GM12891 (cell line): ENCODE measurements at regions not wholly inside any gene's neighbourhood (a gene's known extent, or its start where the extent isn't known, plus 50 kb on each side); places are given as distances from the start of the nearest gene placed in this dataset.

Experiments
- DNase-seq: peaks from one replicate; pipeline ENCODE4 v3.0.0; 2011; ENCODE audit warnings: low spot score; ENCODE audit not compliant: insufficient read length
- FAIRE-seq: peaks from 2 replicates; lab custom pipeline; 2011; peaks lifted over from hg19 to GRCh38; lab: Jason Lieb, UNC
- PAX5 ChIP-seq: IDR thresholded peaks from 2 replicates; pipeline ENCODE4 v1.6.1; 2011; ENCODE audit warnings: low read length, moderate library complexity, mild to moderate bottlenecking; ENCODE audit not compliant: insufficient read depth, severe bottlenecking
- POLR2A ChIP-seq: IDR thresholded peaks from 2 replicates; pipeline ENCODE4 v1.6.1; 2011; ENCODE audit warnings: low read depth, low read length, control low read depth
- POLR2AphosphoS5 ChIP-seq: IDR thresholded peaks from 2 replicates; pipeline ENCODE4 v1.6.1; 2011; ENCODE audit warnings: low read depth, low read length, control low read depth
- POU2F2 ChIP-seq: IDR thresholded peaks from 2 replicates; pipeline ENCODE4 v1.6.1; 2011; ENCODE audit warnings: low read depth, mild to moderate bottlenecking, control low read depth, low read length, moderate library complexity
- SPI1 ChIP-seq: IDR thresholded peaks from 2 replicates; pipeline ENCODE4 v1.6.1; 2011; ENCODE audit warnings: low read depth, low read length, control low read depth
- TAF1 ChIP-seq: IDR thresholded peaks from 2 replicates; pipeline ENCODE4 v1.6.1; 2011; ENCODE audit warnings: low read depth, low read length, control low read depth

DNA sequence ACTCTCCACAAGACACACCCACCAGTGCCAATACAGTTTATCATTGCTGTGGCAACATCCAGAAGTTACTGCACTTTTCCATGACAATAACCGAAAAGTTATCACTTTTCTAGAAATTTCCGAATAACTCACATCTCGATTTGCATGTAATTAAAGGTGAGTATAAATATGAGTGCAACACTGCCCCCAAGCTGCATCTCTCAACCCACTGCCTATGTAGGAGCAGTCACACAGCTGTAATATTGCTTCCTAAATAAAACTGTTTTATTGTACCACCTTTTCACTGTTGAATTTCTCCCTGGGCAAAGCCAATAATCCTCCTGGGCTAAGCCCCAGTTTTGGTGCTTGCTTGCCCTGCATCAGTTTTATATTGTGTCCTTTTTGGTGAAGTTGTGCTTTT, 601.0 kb upstream of the EPHA6 start:
- FAIRE-seq (no peak), DNase-seq (no peak)
- no peak for TF ChIP-seq SPI1
- TF ChIP-seq POLR2A = no peak
- no peak for TF ChIP-seq TAF1
- no peak for TF ChIP-seq POU2F2
- no peak for TF ChIP-seq PAX5
- TF ChIP-seq POLR2AphosphoS5 = no peak

- FAIRE-seq = no peak
- TF ChIP-seq POLR2AphosphoS5 (no peak), TAF1 (no peak)
Observed at GRCh38 chr3:96214941-96215340, 599.5 kb upstream of the EPHA6 start.

GRCh38 chr3:96225494-96225893, 588.9 kb upstream of the EPHA6 start:
- FAIRE-seq = no peak
- TF ChIP-seq POLR2AphosphoS5 (no peak), POLR2A (no peak), PAX5 (no peak), POU2F2 (no peak), TAF1 (no peak)
- no peak for DNase-seq

More at GRCh38 chr3:96214941-96215340, 599.5 kb upstream of the EPHA6 start:
- DNase-seq = no peak

DNA sequence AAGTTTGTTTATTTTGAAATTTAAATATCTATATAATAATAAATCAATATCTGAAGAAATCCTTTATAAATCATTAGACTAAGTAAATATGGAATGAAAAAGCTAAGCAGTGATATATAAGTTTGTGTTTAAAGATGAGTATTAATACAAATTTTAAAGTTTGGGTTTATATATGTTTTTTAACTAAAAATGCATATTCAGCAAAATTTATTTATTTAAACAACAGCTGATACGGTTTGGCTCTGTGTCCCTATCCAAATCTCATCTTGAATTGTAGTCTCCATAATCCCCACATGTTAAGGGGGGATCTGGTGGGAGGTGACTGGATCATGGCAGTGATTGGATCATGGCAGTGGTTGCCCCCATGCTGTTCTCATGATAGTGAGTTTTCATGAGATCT, 580.7 kb upstream of the EPHA6 start:
- DNase-seq (no peak), FAIRE-seq (no peak)
- TF ChIP-seq TAF1 (no peak), POLR2AphosphoS5 (no peak), POLR2A (no peak), POU2F2 (no peak)

- FAIRE-seq = no peak
- DNase-seq = no peak
- no peak for TF ChIP-seq POLR2AphosphoS5
- TF ChIP-seq POU2F2 = no peak
- TF ChIP-seq TAF1 = no peak
- TF ChIP-seq PAX5 = no peak
- TF ChIP-seq SPI1 = no peak
- TF ChIP-seq POLR2A = no peak
Observed at GRCh38 chr3:96236522-96236921, 577.9 kb upstream of the EPHA6 start.

DNA sequence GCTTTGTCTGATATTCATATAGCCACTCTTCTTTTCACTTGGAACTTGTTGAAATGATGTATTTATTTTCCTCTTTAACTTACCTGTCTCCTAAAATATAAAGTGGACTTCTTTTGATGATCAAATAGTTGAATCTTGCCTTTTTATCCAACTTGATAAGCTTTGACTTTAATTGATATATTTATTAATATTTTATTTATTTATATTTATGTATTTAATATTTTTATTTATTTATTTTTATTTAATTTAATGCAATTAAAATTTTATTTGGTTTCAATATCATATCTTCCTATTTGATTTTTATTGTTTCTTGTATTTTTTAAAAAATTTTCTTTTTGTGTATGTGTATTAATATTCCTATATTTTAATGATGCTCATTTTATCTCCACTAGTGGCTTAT, 555.1 kb upstream of the EPHA6 start:
- no peak for DNase-seq
- FAIRE-seq = no peak
- TF ChIP-seq POLR2AphosphoS5 (no peak), POLR2A (no peak), POU2F2 (no peak), TAF1 (no peak), PAX5 (no peak), SPI1 (no peak)

DNA sequence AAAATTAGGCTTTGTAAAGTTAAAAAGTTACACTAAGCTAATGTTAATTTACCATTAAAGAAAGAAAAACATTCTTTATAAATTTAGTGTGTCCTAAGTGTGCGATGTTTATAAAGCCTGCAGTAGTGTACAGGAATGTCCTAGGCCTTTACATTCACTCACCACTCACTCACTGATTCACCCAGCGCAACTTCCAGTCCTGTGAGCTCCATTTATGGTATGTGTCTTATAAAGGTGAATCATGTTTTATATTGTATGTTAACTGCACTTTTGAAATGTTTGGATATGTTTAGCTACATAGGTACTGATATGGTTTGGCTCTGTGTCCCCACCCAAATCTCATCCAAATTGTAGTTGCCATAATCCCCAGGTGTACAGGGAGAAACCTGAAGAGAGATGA, 549.7 kb upstream of the EPHA6 start:
- DNase-seq (no peak), FAIRE-seq (no peak)
- TF ChIP-seq TAF1 (no peak), POLR2A (no peak), SPI1 (no peak), PAX5 (no peak), POLR2AphosphoS5 (no peak), POU2F2 (no peak)

DNA sequence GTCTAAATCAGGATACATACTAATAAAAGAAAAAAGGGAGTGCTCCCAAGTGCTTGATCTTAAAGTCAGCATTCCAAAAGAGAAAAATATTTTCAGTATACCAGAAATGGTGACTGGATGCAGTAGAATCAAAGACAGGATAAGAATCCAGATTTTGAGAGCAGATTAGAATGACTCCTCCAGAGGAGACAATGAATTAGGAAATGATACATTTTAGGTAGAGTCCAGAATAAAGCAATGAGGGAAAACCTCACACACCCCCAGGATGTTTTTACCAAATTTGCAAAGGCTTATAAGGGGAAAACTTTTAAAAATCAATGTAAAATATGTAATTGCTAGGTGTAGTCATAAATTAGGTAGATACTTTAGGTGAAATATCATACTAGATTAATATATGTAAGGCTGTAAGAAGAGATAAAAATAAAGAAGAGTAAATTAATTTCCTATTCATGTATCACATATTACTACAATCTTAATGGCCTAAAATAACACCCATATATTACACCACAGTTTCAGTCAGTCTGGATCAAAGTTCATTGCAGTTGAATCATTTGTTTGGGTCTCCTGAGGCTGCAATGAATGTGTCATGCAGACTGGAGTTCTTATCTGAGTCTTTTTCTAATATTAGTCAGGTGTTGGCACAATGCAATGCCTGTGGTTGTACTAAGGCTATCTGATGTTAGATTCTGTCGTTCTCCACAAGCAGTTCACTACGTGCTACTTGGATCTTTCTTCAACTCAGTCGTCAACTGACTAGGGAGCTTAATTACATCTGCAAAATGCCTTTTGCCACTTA, 547.8 kb upstream of the EPHA6 start:
- no peak for DNase-seq
- FAIRE-seq = no peak
- no peak for TF ChIP-seq POLR2AphosphoS5
- TF ChIP-seq PAX5 = no peak
- no peak for TF ChIP-seq SPI1
- TF ChIP-seq POLR2A = no peak
- no peak for TF ChIP-seq POU2F2
- no peak for TF ChIP-seq TAF1

DNA sequence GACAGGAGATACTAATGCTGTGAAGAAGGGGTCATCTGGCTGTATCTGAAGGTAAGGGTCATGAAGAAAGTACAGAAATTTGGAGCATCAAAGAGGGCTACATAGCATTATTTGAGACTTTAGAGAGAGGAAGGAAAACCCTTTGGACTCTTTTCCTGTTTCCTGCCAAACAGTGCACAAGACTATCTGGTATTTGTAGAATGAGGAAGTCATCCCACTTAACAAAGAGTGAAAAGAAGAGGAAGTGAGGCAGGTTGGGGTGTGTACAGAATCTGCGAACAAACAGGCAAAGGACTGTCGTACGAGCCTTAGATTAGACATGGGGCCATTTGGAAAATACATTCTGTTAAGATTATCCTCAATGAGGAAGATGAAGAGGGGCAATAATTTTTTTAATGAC, 546.8 kb upstream of the EPHA6 start:
- FAIRE-seq (no peak), DNase-seq (no peak)
- TF ChIP-seq POLR2AphosphoS5 = no peak
- no peak for TF ChIP-seq TAF1
- no peak for TF ChIP-seq POLR2A
- TF ChIP-seq POU2F2 = no peak
- peak; percentile 13; the same call in 1 of the 2 replicates for TF ChIP-seq SPI1
- TF ChIP-seq PAX5 = no peak

- no peak for FAIRE-seq
- DNase-seq = no peak
- no peak for TF ChIP-seq POLR2A
- TF ChIP-seq PAX5 = no peak
Observed at GRCh38 chr3:96294143-96294542, 520.3 kb upstream of the EPHA6 start.
